SK-N-SH (cell line): ENCODE measurements at regions not wholly inside any gene's neighbourhood (a gene's known extent, or its start where the extent isn't known, plus 50 kb on each side); places are given as distances from the start of the nearest gene placed in this dataset.

ENCODE experiments used
- CTCF ChIA-PET: fragments of 300-600, 350-600 bp; formaldehyde crosslinking; extraction: SDS; loops from one replicate; lab custom pipeline; 2021; lab: Yijun Ruan, JAX
- POLR2A ChIA-PET: fragments of 350-600 bp; sonication (Branson Sonifier 250); formaldehyde crosslinking; extraction: SDS; loops from one replicate; lab custom pipeline; 2020; ENCODE audit warnings: antibody characterized with exemption, inconsistent platforms; lab: Yijun Ruan, JAX
- DNase-seq: peaks from one replicate; pipeline ENCODE4 v3.0.0; 2012
- H2AFZ ChIP-seq: fragments of 200-600 bp; sonication (generic); 2 replicates; pipeline ENCODE4 v1.8.1; 2016; ENCODE audit warnings: antibody characterized with exemption, mild to moderate bottlenecking, low read depth
- H3F3A ChIP-seq: fragments of 200-600 bp; sonication (generic); replicated peaks from 2 replicates; pipeline ENCODE3; 2016; ENCODE audit warnings: antibody characterized with exemption, mild to moderate bottlenecking; ENCODE audit not compliant: insufficient read depth
- H3K27ac ChIP-seq, 2 experiments: fragments of 200-500 bp in 1 of 2; fragments of 200-600 bp in 1 of 2; sonication (Bioruptor generic) in 1 of 2; sonication (generic), shearing (Covaris generic) in 1 of 2; 2 replicates each; pipeline versions ENCODE4 v1.5.1 to v1.6.1; 2014 to 2016; ENCODE audit warnings: low read depth in 2 of 2, inconsistent platforms in 1 of 2, low read length in 1 of 2, mild to moderate bottlenecking in 1 of 2, mixed read lengths in 1 of 2
- H3K27me3 ChIP-seq: fragments of 200-600 bp; sonication (generic), shearing (Covaris generic); 2 replicates; pipeline ENCODE4 v1.6.1; 2016; ENCODE audit warnings: mixed run types; ENCODE audit not compliant: insufficient read depth
- H3K36me3 ChIP-seq, 2 experiments: fragments of 200-500 bp in 1 of 2; fragments of 200-600 bp in 1 of 2; sonication (Bioruptor generic) in 1 of 2; sonication (generic) in 1 of 2; replicated peaks in 1 of 2; 2 replicates each; pipeline versions ENCODE3 to v1.5.1; 2014 to 2016; ENCODE audit warnings: low read length in 1 of 2, mild to moderate bottlenecking in 1 of 2; ENCODE audit not compliant: insufficient read depth in 2 of 2, control insufficient read depth in 1 of 2
- H3K4me1 ChIP-seq, 2 experiments: fragments of 200-500 bp in 1 of 2; fragments of 200-600 bp in 1 of 2; sonication (Bioruptor generic) in 1 of 2; sonication (generic), shearing (Covaris generic) in 1 of 2; 2 replicates each; pipeline versions ENCODE4 v1.5.1 to v1.6.1; 2014 to 2016; ENCODE audit warnings: low read depth in 1 of 2, low read length in 1 of 2, mixed run types in 1 of 2; ENCODE audit not compliant: insufficient read depth in 2 of 2, control insufficient read depth in 1 of 2
- H3K4me2 ChIP-seq: fragments of 200-600 bp; sonication (generic), shearing (Covaris generic); 2 replicates; pipeline ENCODE4 v1.6.1; 2017; ENCODE audit warnings: mixed run types
- H3K4me3 ChIP-seq, 2 experiments: fragments of 200-500 bp in 1 of 2; fragments of 200-600 bp in 1 of 2; sonication (Bioruptor generic) in 1 of 2; sonication (generic), shearing (Covaris generic) in 1 of 2; 2 replicates each; pipeline versions ENCODE4 v1.5.1 to v1.8.1; 2014 to 2016; ENCODE audit warnings: low read depth in 2 of 2, inconsistent platforms in 1 of 2, low read length in 1 of 2, mild to moderate bottlenecking in 1 of 2, mixed read lengths in 1 of 2, moderate library complexity in 1 of 2
- H3K79me2 ChIP-seq: fragments of 200-600 bp; sonication (generic); 2 replicates; pipeline ENCODE4 v1.8.1; 2017; ENCODE audit warnings: mild to moderate bottlenecking; ENCODE audit not compliant: insufficient read depth
- H3K9ac ChIP-seq: fragments of 200-600 bp; sonication (generic); 2 replicates; pipeline ENCODE4 v1.6.1; 2017; ENCODE audit warnings: mixed run types
- H3K9me2 ChIP-seq: fragments of 200-600 bp; sonication (generic); 2 replicates; pipeline ENCODE4 v1.6.1; 2017; ENCODE audit warnings: mixed run types
- H3K9me3 ChIP-seq: fragments of 200-600 bp; sonication (generic); 2 replicates; pipeline ENCODE4 v1.6.1; 2017; ENCODE audit warnings: mixed run types, mild to moderate bottlenecking, moderate library complexity
- H4K20me1 ChIP-seq: fragments of 200-600 bp; sonication (generic); 2 replicates; pipeline ENCODE4 v1.6.1; 2017; ENCODE audit warnings: mild to moderate bottlenecking, mixed run types; ENCODE audit not compliant: insufficient read depth
- CHD2 ChIP-seq: fragments of 150-350 bp; IDR thresholded peaks from 2 replicates; pipeline ENCODE4 v1.6.1; 2018; ENCODE audit warnings: low read length; ENCODE audit not compliant: partially characterized antibody
- EP300 ChIP-seq, 2 experiments: IDR thresholded peaks; 2 replicates each; pipeline versions ENCODE4 v1.4.0 to v1.6.1; 2012; ENCODE audit warnings: borderline replicate concordance in 1 of 2, low read depth in 1 of 2, low read length in 1 of 2
- FOSL2 ChIP-seq: IDR thresholded peaks from 2 replicates; pipeline ENCODE4 v1.4.0; 2012; ENCODE audit warnings: low read depth, mild to moderate bottlenecking, moderate library complexity, borderline replicate concordance
- FOXJ3 ChIP-seq: sonication (generic); formaldehyde crosslinking; IDR thresholded peaks from 2 replicates; pipeline ENCODE4 v1.5.1; 2020; ENCODE audit warnings: mild to moderate bottlenecking, missing genetic modification reagents
- GABPA ChIP-seq: IDR thresholded peaks from 2 replicates; pipeline ENCODE4 v1.4.0; 2012; ENCODE audit warnings: low read depth, mild to moderate bottlenecking
- GATA2 ChIP-seq: sonication (generic); formaldehyde crosslinking; IDR thresholded peaks from 2 replicates; pipeline ENCODE4 v1.5.0; 2020; ENCODE audit warnings: mild to moderate bottlenecking, missing genetic modification reagents
- IRF3 ChIP-seq: fragments of 150-350 bp; IDR thresholded peaks from 2 replicates; pipeline ENCODE4 v1.6.1; 2016; ENCODE audit warnings: mild to moderate bottlenecking, low read depth, low read length
- JUND ChIP-seq: IDR thresholded peaks from 2 replicates; pipeline ENCODE4 v1.4.0; 2012
- MAX ChIP-seq: IDR thresholded peaks from 2 replicates; pipeline ENCODE4 v1.4.0; 2012; ENCODE audit warnings: low read depth
- NFIC ChIP-seq: IDR thresholded peaks from 2 replicates; pipeline ENCODE4 v1.4.0; 2012; ENCODE audit warnings: borderline replicate concordance
- NRF1 ChIP-seq: IDR thresholded peaks from 2 replicates; pipeline ENCODE4 v1.6.1; 2012; ENCODE audit warnings: low read depth, mild to moderate bottlenecking, low read length
- PBX3 ChIP-seq: IDR thresholded peaks from 2 replicates; pipeline ENCODE4; 2012
- RFX5 ChIP-seq: IDR thresholded peaks from 2 replicates; pipeline ENCODE4 v1.6.1; 2012; ENCODE audit warnings: mild to moderate bottlenecking, improper control_type of control experiment, low read length
- SIN3A ChIP-seq: IDR thresholded peaks from 2 replicates; pipeline ENCODE4 v1.6.1; 2012; ENCODE audit warnings: low read depth, mild to moderate bottlenecking, low read length, moderate library complexity, borderline replicate concordance
- TEAD4 ChIP-seq: IDR thresholded peaks from 2 replicates; pipeline ENCODE4 v1.4.0; 2012; ENCODE audit warnings: mild to moderate bottlenecking, borderline replicate concordance; ENCODE audit not compliant: insufficient read depth
- YY1 ChIP-seq: IDR thresholded peaks from 2 replicates; pipeline ENCODE4 v1.4.0; 2012; ENCODE audit warnings: low read depth, mild to moderate bottlenecking
- ZBTB33 ChIP-seq: IDR thresholded peaks from 2 replicates; pipeline ENCODE4 v1.4.0; 2012; ENCODE audit warnings: low read depth, borderline replicate concordance
- WGBS: methylation state at CpG from one replicate; pipeline ENCODE4 v1.1.6; 2017; ENCODE audit warnings: low lambda C conversion rate; 5-methylcytosine and 5-hydroxymethylcytosine counted together

- DNase-seq, result no peak
- no peak overlapping the region for H3K9ac ChIP-seq
- no peaks in the 10 kb centered on the region for H3K9me2 ChIP-seq
- WGBS, result 64% methylated on average over 2 of the region's 2 CpGs
- no peak overlapping the region for H3K4me3 ChIP-seq
- no peaks in the 10 kb centered on the region for H3K79me2 ChIP-seq
- no peaks in the 10 kb centered on the region for H3K9me3 ChIP-seq
- ChIA-PET CTCF (no interaction called here), POLR2A (no interaction called here)
- no peaks in the 10 kb centered on the region for H3F3A ChIP-seq
- no peaks in the 10 kb centered on the region for H3K27me3 ChIP-seq
- H3K4me2 ChIP-seq, result no peak overlapping the region
- no peaks in the 10 kb centered on the region for H3K4me1 ChIP-seq
- no peak overlapping the region for H3K27ac ChIP-seq
- TF ChIP-seq FOSL2, result no peak
- no peak for TF ChIP-seq MAX
- no peak for TF ChIP-seq NRF1
- TF ChIP-seq PBX3, result no peak
- no peak for TF ChIP-seq ZBTB33
- TF ChIP-seq JUND, result no peak
- no peak for TF ChIP-seq RFX5
- no peak for TF ChIP-seq TEAD4
- TF ChIP-seq SIN3A, result no peak
- no peak for TF ChIP-seq GATA2 (CRISPR knock-in tag)
- TF ChIP-seq FOXJ3 (CRISPR knock-in tag), result no peak
- TF ChIP-seq CHD2, result no peak
- no peak for TF ChIP-seq GABPA
- TF ChIP-seq YY1, result no peak
- no peak for TF ChIP-seq IRF3
- no peak for TF ChIP-seq NFIC
- TF ChIP-seq EP300 (IDR thresholded peaks at IDR 0.05; ENCODE audit: borderline replicate concordance in 1 of 2, low read depth in 1 of 2, low read length in 1 of 2), result no peak
- no peaks in the 10 kb centered on the region for H4K20me1 ChIP-seq
- H2AFZ ChIP-seq, result no peak overlapping the region
- no peaks in the 10 kb centered on the region for H3K36me3 ChIP-seq
Measured at GRCh38 chr6:66940003-66940402, 1233.0 kb upstream of the EYS start.
